HepG2 (cell line): ENCODE measurements at regions not wholly inside any gene's neighbourhood (a gene's known extent, or its start where the extent isn't known, plus 50 kb on each side); places are given as distances from the start of the nearest gene placed in this dataset.

ENCODE experiments used
- ADNP ChIP-seq: sonication (generic); formaldehyde crosslinking; IDR thresholded peaks from 2 replicates; pipeline ENCODE4 v1.4.0; 2020; ENCODE audit warnings: missing genetic modification reagents
- ARID5B ChIP-seq: IDR thresholded peaks from 2 replicates; pipeline ENCODE4 v1.4.0; 2020; ENCODE audit warnings: mild to moderate bottlenecking, missing genetic modification reagents
- ERF ChIP-seq: IDR thresholded peaks from 2 replicates; pipeline ENCODE4 v1.6.1; 2018; ENCODE audit warnings: missing biosample characterization, missing genetic modification reagents
- HHEX ChIP-seq: IDR thresholded peaks from 2 replicates; pipeline ENCODE4 v1.6.1; 2016; ENCODE audit warnings: control low read depth
- HOXA3 ChIP-seq: sonication (generic); formaldehyde crosslinking; IDR thresholded peaks from 2 replicates; pipeline ENCODE4 v1.5.0; 2020; ENCODE audit warnings: missing genetic modification reagents
- MTF1 ChIP-seq: sonication (generic); formaldehyde crosslinking; IDR thresholded peaks from 2 replicates; pipeline ENCODE4 v1.5.0; 2020; ENCODE audit warnings: missing genetic modification reagents
- PRMT3 ChIP-seq: sonication (generic); formaldehyde crosslinking; IDR thresholded peaks from 2 replicates; pipeline ENCODE4 v1.8.1; 2022; ENCODE audit warnings: low read depth, mild to moderate bottlenecking, moderate library complexity, missing genetic modification reagents, borderline replicate concordance
- ZFY ChIP-seq: sonication (generic); formaldehyde crosslinking; IDR thresholded peaks from 2 replicates; pipeline ENCODE4 v1.4.0; 2020; ENCODE audit warnings: missing genetic modification reagents
- ZNF496 ChIP-seq: sonication (generic); formaldehyde crosslinking; IDR thresholded peaks from 2 replicates; pipeline ENCODE4 v1.8.1; 2023; ENCODE audit warnings: mild to moderate bottlenecking, moderate library complexity, missing genetic modification reagents; ENCODE audit not compliant: insufficient replicate concordance
- TF ChIP-seq, protein P1 (sequence below): IDR thresholded peaks from 2 replicates; pipeline ENCODE4 v1.6.1; 2016; ENCODE audit warnings: missing compliant biosample characterization, missing genetic modification reagents, borderline replicate concordance
- TF ChIP-seq, protein P2 (sequence below): IDR thresholded peaks from 2 replicates; pipeline ENCODE4 v1.6.1; 2016
- TF ChIP-seq, protein P3 (sequence below): sonication (generic); formaldehyde crosslinking; IDR thresholded peaks from 2 replicates; pipeline ENCODE4 v1.5.1; 2020; ENCODE audit warnings: mild to moderate bottlenecking, missing genetic modification reagents

DNA sequence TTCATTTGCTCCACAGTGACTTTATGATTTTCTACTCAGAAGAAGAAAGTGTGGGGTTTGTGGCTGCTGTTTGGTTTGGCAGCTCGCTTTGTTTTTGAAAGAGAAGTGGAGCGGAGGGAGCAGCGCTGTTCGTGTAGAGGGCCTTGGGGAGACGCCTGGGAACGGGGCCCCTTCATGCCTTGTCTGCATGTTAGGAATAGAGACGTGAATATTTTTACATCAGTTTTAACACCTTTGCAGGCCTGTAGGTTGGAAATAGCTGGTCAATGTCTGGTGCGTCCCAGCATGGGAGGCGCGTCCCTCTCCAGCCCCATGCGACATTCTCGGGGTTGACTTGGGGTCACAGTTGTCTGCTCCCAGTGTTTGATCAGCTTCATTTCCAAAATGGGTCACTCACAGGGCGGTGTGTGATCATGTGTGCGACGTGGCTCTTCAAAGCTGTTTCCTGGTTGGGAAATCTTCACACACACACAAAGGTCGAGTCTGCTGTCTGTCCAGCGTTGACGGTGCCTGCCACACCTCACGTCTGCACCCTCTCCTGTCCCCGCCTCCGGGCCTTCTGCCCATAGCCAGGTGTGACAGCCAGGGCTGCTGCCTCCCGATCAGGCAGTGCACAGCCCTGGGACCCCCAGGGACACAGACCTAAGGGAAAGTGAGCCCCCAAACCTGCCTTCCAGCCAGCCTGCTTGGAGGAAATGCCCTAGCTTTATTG, 149.2 kb downstream of the PSMG1 start (continued):
- no peak for TF ChIP-seq MTF1
- 0 out of 2 replicates have a peak, but pooled peaks have one; percentile 26 for TF ChIP-seq PRMT3 (CRISPR knock-in tag)
- TF ChIP-seq HOXA3 (CRISPR knock-in tag): peak; percentile 95
- no peak for TF ChIP-seq ZNF496 (CRISPR knock-in tag)
- TF ChIP-seq ADNP (CRISPR knock-in tag): no peak
- TF ChIP-seq HHEX (CRISPR knock-in tag): peak; percentile 52; the same call in 1 of the 2 replicates
- peak; percentile 49 for TF ChIP-seq ZFY (CRISPR knock-in tag)
- TF ChIP-seq ARID5B: peak; percentile 98
- TF ChIP-seq, protein P1, sequence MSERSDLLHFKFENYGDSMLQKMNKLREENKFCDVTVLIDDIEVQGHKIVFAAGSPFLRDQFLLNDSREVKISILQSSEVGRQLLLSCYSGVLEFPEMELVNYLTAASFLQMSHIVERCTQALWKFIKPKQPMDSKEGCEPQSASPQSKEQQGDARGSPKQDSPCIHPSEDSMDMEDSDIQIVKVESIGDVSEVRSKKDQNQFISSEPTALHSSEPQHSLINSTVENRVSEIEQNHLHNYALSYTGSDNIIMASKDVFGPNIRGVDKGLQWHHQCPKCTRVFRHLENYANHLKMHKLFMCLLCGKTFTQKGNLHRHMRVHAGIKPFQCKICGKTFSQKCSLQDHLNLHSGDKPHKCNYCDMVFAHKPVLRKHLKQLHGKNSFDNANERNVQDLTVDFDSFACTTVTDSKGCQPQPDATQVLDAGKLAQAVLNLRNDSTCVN (CRISPR knock-in tag): peak; percentile 81; the same call in 1 of the 2 replicates
- TF ChIP-seq, protein P2, sequence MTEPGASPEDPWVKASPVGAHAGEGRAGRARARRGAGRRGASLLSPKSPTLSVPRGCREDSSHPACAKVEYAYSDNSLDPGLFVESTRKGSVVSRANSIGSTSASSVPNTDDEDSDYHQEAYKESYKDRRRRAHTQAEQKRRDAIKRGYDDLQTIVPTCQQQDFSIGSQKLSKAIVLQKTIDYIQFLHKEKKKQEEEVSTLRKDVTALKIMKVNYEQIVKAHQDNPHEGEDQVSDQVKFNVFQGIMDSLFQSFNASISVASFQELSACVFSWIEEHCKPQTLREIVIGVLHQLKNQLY (CRISPR knock-in tag): peak; percentile 99
- TF ChIP-seq, protein P3, sequence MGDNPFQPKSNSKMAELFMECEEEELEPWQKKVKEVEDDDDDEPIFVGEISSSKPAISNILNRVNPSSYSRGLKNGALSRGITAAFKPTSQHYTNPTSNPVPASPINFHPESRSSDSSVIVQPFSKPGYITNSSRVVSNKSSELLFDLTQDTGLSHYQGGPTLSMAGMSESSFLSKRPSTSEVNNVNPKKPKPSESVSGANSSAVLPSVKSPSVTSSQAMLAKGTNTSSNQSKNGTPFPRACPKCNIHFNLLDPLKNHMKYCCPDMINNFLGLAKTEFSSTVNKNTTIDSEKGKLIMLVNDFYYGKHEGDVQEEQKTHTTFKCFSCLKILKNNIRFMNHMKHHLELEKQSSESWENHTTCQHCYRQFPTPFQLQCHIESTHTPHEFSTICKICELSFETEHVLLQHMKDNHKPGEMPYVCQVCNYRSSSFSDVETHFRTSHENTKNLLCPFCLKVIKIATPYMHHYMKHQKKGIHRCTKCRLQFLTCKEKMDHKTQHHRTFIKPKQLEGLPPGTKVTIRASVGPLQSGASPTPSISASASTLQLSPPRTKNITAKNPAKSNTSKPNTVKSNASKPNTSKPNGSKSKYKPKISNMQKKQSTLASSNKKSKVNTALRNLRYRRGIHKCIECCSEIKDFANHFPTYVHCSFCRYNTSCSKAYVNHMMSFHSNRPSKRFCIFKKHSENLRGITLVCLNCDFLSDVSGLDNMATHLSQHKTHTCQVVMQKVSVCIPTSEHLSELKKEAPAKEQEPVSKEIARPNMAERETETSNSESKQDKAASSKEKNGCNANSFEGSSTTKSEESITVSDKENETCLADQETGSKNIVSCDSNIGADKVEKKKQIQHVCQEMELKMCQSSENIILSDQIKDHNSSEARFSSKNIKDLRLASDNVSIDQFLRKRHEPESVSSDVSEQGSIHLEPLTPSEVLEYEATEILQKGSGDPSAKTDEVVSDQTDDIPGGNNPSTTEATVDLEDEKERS (CRISPR knock-in tag): peak; percentile 33; the same call in 1 of the 2 replicates
- peak; percentile 98 for TF ChIP-seq ERF (CRISPR knock-in tag)
